Stimulated activated CD4-positive, alpha-beta T cell treated with anti-CD3 and anti-CD28 coated beads, Interleukin-15, amount 100 ng/mL, for 1 hour (primary cell): ENCODE measurements at regions not wholly inside any gene's neighbourhood (a gene's known extent, or its start where the extent isn't known, plus 50 kb on each side); places are given as distances from the start of the nearest gene placed in this dataset.

ENCODE experiments used
- DNase-seq, 2 donors: peaks; one replicate each; pipeline ENCODE4 v3.0.0-alpha.2; 2020; ENCODE audit warnings: low read depth in 1 of 2, low spot score in 1 of 2

DNA sequence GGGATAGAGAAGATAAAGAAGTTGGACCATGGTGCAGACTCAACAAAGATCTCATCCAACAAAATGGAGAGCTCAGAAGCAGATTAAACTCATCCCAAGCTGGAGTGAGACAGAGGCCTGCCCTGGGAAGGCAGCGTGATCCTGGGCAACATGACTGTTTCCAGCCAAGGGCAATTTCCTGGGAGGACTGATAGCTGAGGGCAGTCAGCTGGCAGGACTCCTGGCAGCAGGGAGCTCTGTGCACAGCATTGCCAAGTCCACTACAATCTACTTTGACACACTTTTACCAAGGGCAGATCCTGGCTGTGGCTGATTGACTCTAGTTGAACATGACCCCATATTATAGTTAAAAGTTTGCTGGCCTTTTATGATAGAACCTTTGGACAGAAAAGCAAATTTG lies 357.3 kb upstream of the RASGEF1B start:
- DNase-seq = no peak

DNA sequence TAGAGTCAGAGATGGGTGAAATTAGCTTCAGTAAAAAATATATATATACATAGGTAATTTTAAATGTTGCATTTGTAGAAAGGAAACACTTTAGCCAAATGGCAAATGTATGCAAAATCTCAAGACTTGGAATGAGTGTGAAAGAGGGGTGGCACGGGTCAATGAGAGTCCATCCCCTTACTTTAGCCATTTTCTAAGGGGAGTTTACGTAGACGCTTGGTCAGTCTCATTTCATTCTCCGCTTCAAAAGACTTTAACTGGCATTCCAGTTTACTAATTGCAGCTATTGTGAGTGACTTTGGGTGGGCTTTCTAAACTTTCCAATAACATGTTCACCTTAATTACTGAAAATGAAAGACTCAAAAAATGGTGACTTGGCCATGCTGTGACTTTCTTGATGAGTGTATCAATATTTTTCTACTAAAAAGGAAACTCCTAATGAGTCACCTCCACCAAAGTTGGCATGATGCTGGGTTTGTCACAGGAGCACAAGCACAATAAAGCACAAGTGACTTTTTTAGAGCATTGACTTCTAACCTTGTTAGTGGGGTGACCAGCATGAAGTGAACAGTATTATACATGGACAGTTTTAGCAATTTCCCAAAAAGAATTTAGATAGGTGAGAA lies 356.0 kb upstream of the RASGEF1B start:
- no peak for DNase-seq

DNA sequence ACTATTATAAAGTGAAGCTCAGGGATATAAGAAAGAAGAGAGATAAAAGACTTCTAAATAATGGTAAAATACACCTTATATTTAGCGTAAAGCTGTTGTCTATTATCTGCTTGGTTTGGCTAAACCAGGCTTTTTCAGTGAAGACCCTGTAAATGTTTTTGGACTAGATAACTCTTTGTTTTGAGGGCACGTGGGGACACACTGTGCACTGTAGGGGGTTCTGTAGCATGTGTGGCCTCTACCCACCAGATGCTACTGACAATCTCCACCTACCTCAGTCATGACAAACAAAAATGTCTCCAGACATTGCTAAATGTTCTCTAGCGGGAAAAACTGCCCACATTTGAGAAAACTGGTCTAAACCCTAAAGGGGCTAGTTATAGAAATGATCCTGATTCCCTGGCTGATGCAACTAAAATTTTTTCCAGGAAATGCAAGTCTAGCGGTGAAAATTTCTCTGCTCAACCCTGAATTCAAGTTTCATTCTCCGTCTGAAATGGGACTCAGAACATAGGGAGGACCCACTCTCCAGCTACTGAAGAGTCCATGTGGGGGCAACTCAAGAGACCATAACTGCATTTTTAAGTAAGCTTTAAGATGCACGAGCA lies 355.2 kb upstream of the RASGEF1B start:
- no peak for DNase-seq

DNA sequence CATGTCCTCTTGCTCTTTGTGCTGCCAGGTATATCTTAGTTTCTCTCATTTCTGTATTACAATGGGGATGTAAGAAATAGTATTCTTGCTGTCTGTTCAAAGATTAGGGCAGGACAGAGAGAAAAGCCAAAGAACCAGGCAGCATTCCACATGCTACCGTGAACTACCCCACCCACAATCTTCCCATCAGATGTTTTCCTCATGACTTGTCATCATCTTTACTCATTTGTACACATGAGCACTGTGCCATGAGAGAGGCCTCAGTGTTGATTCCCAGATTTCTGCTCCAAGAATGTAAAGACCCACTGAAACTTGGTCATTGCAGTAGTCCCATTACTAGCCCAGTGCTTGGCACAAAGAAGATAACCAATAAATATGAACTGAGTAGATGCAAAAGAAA lies 354.6 kb upstream of the RASGEF1B start:
- no peak for DNase-seq

DNA sequence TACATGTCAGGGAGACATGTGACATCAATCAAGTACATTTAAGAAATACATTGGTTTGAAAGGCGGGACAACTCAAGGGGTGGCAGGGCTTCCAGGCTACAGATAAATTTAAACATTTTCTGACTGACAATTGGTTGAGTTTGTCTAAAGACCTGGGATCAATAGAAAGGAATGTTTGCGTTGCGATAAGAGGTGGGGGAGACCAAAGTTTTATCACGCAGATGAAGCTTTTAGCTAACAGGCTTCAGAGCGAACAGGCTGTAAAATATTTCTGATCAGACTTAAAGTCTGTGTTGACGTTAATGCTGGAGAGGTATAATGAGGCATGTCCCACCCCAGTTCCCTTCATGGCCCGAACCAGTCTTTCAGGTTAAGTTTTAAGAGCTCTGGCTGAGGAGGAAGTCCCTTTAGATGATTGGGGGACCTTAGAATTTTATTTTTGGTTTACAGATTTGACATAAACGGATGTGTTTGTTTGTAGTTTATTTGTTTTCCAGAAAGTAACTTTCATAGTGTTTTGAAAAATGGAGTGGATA lies 346.7 kb upstream of the RASGEF1B start:
- no peak for DNase-seq

DNA sequence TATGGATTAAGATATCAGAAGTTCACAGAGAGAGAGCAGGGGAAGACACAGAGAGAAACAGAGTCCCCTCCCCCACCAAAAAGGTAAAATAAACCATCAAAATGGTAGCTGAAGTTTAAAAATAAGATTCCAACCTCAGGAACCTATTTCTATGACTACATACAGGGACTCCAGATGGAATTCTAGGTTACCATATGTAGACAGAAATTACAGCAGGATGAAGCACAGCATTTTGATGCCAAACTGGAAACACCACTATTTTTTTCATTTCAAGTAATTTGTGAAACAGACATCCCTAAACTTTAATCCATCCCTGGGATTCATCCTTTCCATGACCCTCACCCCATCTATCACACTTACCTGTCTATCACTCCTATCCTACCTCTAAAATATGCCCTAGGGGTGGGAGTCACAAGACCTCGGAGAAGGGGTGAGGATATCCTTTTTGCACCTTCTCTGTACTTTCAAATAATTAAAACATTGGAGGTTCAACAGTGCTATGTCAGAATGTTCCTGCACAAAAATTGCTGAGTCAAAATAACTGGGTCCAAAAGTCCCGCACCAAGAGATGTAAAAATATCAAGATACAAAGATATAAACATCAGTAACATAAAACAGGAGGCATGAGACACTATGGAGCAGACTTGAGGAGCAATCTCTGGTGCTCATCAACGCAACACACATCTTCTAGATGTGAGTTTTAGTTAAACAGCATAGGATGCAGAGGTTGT lies 344.5 kb upstream of the RASGEF1B start:
- DNase-seq = no peak

DNA sequence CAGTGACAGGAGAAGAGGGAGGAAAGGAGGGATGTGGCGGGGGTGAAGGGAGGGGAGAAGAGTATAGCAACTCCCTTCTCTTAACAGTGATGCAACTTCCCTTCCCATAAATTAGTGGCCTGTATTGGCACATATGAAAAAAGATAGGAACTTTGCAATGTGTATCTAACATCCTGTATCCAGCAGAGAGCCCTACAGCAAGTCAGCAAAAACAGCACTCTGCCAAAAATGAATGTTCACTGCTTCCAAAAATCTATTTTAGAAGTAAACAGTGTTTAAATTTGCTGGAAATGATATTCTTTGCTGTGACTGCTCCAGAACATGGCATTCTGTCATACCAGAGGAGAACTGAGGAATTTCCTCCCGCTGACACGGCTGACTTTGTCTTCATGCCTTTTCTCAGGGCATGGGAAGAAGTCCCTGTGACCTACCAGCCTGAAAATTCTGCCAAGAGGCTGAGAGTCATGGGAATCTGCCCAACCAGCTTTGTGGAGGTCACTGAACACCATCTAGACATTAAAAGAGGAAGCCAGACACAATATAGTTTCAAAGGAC lies 343.4 kb upstream of the RASGEF1B start:
- no peak for DNase-seq

DNA sequence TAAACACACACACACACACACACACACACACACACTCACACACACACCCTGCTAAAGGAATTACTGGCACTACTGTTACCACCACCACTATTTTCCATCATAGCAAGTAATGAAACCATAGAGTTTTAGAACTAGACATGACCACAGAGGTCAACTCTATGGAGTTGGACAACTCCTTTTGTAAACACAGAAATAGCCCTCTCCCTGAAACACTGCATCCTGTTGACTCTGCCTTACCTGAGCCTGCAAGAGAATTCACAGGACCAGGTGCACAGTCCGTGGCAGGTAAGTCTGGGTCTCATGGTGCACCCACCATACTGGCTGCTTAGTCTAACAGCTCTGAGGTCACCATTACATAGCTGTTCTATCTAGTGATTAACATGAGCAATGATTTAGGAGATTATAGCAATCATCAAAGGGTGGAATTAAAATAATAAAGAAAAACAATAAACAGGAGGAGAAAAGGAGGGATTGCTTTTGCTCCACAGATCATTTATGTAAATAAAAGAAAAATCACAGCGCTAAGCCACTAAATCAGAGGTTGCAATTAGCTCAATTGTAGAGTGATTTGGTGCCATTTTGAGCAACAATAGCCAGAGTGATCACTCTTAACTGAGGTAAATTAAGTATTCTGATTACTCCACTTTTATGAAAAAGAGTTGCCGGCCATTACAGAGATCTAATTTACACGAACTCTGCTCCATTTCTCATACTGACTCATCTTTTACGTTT lies 340.0 kb upstream of the RASGEF1B start:
- no peak for DNase-seq

DNA sequence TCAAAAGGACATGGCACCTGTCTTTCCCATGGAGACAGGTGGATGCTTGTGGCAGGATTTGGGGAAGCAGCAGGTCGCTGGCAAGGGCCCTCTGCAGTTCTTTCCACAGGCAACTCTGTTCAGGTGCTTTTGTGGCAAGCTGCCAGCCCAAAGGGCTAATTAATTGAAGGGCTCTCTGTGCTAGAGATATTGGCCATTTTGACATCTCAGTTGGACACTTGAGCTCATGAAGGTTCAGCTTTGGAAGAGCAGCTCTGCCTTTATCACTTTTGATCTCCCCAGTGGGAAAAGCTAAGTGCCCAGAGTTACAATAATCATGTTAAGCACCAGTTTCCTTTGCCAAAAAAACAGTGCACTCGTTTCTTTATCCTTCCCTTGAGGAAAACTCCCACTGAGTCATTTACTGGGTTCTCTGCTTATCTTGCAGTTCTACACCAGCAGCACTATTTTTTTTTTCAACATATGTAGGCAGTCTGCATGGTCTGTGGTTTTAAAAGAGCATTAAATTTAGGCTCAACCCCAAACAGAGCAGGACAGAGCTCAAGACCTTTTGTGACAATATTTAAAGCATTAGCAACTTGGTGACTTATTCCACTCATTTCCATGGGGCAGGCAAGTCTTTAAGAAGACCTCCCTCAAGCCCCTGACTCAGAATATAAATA lies 336.4 kb upstream of the RASGEF1B start:
- DNase-seq = no peak

DNA sequence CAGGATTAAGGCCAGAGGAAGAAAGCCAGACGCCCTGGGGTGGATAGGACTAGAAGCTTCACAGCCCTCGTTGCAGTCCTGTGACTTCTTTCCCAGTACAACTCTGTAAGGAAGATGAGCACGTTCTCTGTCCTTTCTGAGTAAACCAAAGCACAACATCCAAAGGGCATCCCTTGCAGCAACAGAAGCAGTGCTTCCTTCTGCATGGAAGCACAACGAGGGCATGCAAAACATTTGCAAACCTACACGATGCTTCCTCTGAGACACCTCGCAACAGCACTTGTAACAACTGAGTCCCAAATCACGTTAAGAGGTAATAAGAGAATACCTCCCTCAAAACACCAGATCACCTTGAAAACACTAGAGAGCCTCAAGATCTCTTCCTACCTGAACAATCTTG lies 335.7 kb upstream of the RASGEF1B start:
- DNase-seq = no peak

DNA sequence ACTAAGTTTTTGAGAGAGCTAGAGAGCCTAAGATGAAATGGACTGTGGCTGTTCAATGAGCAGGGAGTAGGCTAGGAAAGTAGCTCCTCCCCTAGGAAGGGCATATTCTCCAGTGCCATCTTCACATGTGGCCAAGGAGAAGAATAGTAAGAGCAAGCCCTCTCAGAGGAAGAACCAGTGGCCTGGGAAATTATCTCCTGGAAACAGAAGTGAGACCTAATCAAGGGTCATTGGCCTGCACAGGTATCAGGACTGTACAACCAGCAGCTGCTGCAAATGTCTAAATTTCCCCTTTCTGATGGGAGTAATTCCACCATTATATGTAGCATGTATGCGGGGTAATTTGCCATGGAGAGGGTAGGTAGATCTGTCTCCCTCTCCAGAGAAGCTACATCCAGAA lies 334.8 kb upstream of the RASGEF1B start:
- no peak for DNase-seq

DNA sequence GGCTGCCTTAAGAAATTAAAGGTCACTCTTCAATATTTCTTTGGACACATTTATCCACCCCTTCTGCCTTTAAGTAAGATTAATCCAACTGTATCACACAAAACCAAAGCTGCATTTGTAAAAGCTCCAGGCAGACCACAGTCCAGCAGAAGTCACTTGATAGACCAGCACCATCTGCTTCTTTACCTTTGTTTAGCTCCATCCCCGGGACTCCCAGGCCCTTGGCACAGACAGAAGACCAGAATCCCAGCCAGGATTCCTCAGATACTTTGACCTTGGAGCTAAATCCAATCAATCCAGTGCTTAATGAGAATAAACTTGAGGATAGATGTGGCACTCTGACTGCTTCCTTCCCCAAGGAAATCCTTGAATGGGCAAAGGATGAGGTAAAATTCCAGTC lies 333.1 kb upstream of the RASGEF1B start:
- no peak for DNase-seq

DNA sequence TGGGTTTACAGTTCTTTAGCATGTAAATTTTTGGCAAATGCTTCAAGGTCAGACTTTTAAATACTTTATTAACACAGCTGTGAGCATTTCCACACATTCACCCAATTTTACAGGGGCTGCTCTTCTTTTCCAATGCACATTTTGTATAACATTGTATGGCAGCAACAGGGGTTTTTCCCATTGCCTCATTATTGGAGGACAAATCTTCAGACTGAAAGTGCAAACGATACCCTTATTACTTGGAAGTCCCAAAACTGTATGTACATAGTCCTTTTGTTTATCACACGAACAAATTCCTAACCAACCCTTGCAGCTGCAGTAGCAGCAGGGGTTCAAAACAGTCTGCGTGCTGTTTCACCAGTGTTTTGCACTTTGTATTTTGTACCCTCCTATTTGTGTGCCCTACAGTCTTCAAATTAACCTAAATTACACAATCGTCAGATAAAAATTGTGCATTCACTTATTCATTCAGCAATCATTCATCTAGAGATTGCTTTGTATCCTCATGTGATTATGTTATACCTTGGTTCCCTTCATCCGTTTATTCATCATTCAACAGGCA lies 330.7 kb upstream of the RASGEF1B start:
- DNase-seq = no peak

DNA sequence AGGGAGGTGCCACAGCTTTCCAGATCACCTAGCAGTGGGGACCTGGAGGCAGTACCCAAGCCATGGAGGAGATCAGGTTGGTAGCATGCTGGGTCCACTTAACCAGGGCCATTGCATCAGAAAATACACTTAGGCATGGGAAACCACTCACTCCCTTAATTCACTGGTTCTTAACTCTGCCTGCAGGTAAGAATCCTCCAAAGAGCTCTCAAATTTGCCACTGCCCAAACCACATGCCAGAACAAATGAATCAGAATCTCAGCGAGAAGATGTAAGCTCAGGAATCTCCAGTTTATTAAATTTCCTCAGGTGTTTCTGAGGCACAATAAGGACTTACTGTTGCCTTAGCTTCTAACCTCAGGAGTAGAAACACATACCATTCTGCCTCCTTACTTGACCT lies 327.7 kb upstream of the RASGEF1B start:
- no peak for DNase-seq

DNA sequence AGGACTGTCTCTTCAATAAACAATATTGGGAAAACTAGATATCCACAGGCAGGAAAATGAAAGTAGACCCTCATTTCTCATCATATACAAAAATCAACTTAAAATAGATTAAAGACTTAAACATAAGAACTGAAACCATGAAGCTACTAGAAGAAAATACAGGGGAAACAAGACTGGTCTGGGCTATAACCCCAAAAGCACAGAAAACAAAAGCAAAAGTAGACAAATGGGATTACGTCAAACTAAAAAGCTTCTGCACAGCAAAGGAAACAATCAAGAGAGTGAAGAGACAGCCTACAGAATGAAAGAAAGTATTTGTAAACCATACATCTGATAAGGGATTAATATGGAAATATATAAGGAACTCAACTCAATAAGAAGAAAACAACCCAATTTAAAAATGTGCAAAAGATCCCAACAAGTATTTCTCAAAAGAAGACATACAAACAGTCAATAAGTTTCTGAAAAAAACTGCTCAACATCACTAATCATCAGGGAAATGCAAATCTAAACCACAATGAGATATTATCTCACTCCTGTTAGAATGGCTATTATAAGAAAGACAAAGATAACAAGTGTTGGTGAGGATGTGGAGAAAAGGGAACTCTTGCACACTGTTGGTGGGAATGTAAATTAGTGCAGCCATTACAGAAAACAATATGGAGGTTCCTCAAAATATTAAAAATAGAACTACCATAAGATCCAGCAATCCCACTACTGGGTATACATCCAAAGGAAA lies 325.3 kb upstream of the RASGEF1B start:
- no peak for DNase-seq

DNA sequence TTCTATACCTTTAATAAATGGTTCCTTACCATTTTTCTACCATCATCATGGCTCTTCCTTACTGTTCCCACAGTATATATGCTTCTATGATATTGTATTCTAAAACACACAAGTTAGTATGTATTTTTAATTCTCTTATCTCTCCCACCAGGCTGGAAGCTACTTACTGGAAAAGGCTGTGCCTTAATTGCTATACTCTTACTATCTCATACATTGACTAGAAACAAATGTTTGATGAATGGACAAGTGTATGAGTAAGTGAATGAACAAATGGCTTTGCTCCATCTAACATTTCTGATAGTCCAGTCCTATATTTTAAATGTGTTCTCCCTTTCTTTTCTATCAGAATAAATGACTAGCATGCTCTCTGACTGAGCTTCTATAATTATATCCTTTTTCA lies 320.8 kb upstream of the RASGEF1B start:
- no peak for DNase-seq

DNA sequence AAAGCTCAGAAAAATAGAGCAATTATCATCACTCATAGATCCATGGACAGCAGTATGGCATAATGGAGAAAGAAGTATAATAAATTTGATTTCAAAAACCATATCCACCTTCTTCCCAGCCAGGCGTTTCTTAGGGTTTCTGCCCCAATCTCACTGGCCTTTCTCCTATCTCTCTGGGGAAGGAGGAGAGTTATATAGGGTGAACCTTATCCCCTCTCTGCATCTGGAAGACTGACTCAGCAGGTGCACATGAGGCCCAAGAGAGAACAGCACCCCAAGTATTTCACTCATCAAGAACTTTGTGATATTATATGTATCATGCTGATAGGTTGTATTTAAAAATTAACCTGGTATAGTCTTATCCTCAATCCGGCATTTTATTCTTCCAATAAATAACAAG lies 318.8 kb upstream of the RASGEF1B start:
- no peak for DNase-seq

DNA sequence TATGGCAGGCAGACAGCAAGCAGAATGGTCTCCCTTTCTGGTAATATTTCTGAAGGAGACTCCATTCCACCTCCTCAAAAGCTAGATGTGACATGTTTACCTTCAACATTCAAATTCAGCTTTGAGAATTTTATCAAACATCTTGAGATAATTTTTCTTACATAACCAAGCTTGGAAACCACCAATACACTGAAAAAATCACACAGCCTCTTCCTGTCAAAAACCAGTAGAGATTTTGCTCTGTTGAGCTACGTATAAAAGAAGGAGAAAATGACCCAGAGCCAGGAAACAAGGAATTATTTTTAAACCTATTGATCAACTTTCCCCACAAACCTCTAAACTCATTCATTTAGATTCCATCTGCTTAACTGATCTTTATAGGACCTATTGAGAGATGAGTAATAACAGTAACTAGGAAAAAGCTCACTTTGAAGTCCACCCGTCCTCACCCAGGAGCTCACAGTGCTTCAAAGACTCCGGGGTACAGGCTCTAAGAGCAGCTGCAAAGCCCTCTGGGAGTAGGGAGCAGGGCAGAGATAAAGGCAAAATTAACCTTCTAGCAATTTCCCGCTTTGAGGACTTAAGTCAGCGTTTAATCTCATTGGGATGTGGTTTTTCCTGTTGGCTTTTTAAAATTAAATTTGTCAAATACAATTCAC lies 318.2 kb upstream of the RASGEF1B start:
- DNase-seq = no peak

DNA sequence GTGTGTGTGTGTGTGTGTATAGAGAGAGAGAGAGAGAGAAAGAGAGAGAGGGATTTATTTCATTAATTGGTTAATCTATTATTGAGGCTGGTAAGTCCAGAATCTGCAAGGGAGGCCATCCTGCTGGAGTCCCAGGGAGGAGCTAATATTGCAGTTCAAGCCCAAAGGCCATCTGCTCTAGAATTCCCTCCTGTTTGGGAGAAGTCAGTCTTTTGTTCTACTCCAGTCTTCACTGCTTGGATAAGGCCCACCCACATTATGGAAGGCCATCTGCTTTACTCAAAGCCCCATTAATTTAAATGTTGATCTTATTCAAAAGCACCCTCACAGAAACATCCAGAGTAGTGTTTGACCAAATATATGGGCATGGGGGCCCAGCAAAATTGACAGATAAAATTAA lies 317.5 kb upstream of the RASGEF1B start:
- no peak for DNase-seq
